NCI-H2196 (cell line): ENCODE measurements at regions not wholly inside any gene's neighbourhood (a gene's known extent, or its start where the extent isn't known, plus 50 kb on each side); places are given as distances from the start of the nearest gene placed in this dataset.
A peak's percentile ranks its signal among the peaks of the same experiment; 100 is the strongest.
"Not testable (repeated sequence)": the region's sequence is repeated elsewhere in the genome, so short reads cannot be mapped to it uniquely, and the experiment has no call there.

Experiments
- DNase-seq: peaks from one replicate; lab custom pipeline; 2025; ENCODE audit not compliant: unreplicated experiment; lab: John Stamatoyannopoulos, UW

GRCh38 chrX:118254611-118255010, 91.3 kb upstream of the WDR44 start:
- DNase-seq, result peak; percentile 15

- DNase-seq, result no peak
These were observed 90.0 kb upstream of the WDR44 start for GRCh38 chrX:118255921-118256320.

- no peak for DNase-seq
These were observed 88.1 kb upstream of the WDR44 start for GRCh38 chrX:118257781-118258180.

GRCh38 chrX:118259213-118259612, 86.7 kb upstream of the WDR44 start:
- DNase-seq, result no peak

GRCh38 chrX:118261151-118261550, 84.8 kb upstream of the WDR44 start:
- no peak for DNase-seq

GRCh38 chrX:118271775-118272174, 74.1 kb upstream of the WDR44 start:
- no peak for DNase-seq

- no peak for DNase-seq
These were observed 73.7 kb upstream of the WDR44 start for GRCh38 chrX:118272242-118272641.

GRCh38 chrX:118286066-118286762, 59.7 kb upstream of the WDR44 start:
- no peak for DNase-seq

GRCh38 chrX:118295818-118296217, 50.1 kb upstream of the WDR44 start:
- not testable (repeated sequence) for DNase-seq
